NOMO-1 treated with DMSO at 0.1 percent for 48 hours (cell line): ENCODE measurements at regions not wholly inside any gene's neighbourhood (a gene's known extent, or its start where the extent isn't known, plus 50 kb on each side); places are given as distances from the start of the nearest gene placed in this dataset.

Experiments
- DNase-seq: peaks from one replicate; lab custom pipeline; 2025; ENCODE audit not compliant: unreplicated experiment; lab: John Stamatoyannopoulos, UW

DNA sequence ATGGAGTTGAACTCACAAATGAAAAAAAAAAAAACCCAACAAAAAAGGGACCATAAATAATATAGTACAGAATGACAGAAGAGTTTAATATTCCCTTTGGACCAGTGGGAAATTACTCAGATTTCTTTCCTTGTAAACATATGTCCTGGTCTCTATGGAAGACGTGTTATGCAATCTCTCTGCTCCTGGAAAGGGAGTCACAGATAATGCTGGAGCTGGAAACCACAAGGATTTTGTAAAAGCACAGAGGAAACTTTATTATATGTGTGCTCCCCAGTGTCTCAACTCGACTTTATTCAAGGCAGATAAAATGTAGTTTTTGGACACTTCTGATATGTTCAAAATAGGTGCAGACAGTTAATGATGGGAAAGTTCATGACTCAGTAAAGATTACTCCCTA lies 88.1 kb upstream of the ZFP64 start:
- DNase-seq = no peak

DNA sequence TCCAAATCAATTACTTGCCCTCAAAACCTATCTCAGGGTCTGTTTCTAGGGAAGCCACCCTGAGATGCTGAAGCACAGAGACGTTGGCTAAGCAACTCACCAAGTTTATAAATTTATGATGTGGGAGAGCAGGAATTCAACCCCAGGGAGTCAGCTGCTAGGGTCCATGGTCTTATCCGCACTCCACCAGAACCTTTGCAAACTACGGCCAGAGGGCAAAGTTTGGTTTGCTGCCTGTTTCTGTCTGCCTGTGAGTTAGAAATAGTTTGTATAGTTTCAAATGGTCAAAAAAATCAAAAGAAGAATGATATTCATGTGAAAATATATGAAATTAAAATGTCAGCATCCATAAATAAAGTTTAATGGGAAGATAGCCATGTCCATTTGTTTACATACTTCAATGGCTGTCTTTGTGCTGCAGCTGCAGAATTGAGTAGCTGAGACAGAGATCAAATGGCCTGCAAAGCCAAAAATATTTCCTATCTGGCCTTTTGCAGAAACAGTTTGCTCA lies 83.7 kb upstream of the ZFP64 start:
- DNase-seq = no peak

DNA sequence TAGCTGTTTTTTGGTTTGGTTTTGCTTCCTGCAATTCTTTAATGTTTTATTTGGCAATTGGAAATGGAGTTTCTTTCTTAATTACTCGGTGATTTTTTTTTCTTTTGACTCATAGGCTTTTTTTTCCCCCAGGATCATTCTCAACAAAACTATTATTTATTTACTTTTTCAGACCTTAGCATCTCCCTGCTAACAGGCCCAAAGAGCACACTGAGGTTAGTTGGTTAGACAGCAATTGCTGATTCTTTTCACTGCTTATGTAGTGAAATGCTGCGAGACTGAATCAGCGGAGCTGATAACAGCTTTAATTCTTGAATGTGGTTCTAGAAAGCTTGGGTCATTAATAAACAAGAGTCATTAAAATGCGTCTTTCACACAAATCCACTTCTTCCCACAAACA lies 79.1 kb upstream of the ZFP64 start:
- DNase-seq = no peak

DNA sequence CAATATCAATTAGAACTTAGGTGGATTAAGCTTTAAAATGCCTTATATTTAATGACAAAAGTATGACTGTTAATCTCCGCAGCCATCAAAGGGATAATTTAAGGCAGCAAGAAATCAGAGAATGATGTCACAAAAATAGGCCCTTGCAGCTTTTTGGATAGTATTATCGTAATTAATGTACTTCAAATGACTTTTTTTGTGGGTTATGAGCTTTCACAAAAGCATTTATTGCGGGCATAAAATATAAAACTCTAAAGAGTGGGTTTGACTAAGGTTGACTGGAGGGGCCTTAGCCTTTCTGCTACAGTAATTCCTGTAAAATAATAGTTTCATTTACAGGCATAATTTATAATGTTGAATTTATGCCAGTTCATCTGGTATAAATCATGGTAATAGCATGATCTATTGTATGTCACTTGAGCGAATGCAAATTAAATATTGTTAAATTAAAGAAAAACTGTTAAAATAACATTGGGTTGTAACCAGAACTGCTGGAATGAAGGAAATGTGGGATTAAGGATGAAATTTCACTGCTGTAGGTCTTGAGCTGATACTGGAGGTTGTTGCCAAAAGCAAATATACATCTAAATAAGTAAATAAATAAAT lies 78.5 kb upstream of the ZFP64 start:
- no peak for DNase-seq

DNA sequence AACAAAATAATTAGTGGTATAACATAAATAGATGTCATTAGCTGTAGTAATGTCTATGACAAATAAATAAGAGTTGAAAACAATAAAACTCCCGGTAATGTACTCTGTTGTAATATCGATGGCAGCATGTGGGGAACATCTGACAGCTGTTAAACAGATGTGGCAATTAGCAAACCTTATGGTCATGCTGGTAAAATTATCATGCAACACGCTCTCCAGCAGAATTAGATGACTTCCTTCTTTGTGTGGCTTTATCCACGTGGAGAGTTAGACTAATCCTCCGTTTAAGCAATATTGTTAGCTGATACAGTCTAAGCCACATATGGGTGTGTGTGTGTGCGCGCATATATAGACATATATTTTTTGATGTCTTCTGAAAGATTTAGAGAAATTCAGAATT lies 77.7 kb upstream of the ZFP64 start:
- DNase-seq = peak; percentile 97

DNA sequence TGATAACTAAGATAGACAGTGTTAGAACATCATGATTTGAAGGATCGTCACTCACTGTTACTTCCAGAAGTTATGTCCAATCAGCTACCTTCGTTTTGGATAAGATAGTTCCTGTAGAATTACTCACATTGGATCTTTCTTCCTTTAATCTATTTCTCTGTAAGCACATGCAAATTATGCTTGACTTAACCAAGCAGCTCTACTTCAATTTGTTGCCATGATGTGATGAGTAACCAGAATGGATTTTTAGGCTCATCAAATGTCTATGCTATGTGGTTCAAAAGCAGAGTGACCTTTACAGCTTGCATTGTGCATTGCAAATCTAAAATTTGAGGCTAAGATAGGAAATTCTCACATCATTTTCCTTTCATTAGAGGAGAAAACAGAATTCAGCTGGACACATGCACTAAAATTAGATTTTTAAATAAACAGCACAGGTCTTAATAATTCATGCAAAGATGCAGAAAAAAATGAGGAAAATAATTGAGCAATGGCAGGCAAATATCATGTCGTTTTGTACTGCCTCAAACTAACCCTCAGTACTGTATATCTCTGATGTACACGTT lies 76.7 kb upstream of the ZFP64 start:
- DNase-seq = no peak

DNA sequence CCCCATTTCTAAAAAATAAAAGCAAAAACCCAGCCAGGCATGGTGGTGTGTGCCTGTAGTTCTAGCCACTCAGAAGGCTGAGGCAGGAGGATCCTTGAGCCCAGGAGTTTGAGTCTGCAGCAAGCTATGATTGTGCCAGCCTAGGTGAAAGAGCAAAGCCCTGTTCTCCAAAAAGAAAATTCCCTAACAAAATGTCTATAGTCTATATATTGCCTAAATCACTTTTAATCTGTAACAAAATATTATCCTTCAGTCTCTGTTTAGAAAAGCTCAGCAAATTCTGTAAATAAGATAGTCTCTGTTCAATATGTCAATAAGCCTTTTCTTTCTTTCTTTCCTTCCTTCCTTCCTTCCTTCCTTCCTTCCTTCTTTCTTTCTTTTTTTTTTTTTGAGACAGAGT lies 75.8 kb upstream of the ZFP64 start:
- DNase-seq = no peak

- no peak for DNase-seq
Measured at GRCh38 chr20:52263757-52264156, 72.2 kb upstream of the ZFP64 start.

- no peak for DNase-seq
Measured at GRCh38 chr20:52261792-52262191, 70.2 kb upstream of the ZFP64 start.

- no peak for DNase-seq
Measured at GRCh38 chr20:52259295-52259694, 67.7 kb upstream of the ZFP64 start.

DNA sequence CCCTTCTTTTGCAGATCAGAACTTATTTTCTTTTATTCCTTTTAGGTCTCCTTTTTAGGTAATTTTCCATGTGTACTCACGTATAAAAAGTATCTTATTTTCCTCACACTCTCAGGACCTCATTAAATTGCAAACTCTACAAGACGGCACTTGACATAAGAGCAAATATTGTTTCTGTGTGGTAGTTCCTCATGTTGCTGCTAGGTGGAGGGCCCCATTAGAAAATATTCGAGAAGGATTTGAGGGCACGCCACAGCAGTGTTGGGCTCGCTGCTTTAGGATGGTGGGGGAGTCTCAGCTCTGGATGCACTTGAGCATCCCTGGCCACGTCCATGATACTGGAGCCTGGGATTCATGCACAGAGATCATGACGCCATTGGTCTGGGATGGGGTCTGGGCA lies 64.9 kb upstream of the ZFP64 start:
- DNase-seq = no peak

DNA sequence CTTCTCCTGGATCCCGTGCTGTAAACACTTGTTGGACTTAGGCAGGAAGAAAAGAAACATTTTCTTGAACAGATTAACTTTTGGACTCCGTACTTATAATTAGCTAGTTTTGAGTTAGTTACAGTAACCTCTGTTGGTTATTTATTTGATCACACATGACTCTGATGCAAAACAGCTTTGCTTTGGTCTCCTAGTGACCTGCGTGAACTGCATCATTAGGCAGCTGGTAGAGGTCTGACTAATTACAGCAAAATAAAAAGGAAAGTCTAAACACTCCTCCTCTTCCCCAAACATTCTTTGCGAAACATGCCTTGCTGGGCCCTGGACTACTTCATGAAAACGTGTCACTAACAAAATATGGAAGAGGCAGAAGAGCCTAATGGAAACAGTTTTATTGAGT lies 61.1 kb upstream of the ZFP64 start:
- DNase-seq = no peak

GRCh38 chr20:52251827-52252226 lies 60.2 kb upstream of the ZFP64 start:
- no peak for DNase-seq

- peak; percentile 15 for DNase-seq
Measured at GRCh38 chr20:52251136-52251700, 59.6 kb upstream of the ZFP64 start.

GRCh38 chr20:52247548-52247947 lies 56.0 kb upstream of the ZFP64 start:
- no peak for DNase-seq

DNA sequence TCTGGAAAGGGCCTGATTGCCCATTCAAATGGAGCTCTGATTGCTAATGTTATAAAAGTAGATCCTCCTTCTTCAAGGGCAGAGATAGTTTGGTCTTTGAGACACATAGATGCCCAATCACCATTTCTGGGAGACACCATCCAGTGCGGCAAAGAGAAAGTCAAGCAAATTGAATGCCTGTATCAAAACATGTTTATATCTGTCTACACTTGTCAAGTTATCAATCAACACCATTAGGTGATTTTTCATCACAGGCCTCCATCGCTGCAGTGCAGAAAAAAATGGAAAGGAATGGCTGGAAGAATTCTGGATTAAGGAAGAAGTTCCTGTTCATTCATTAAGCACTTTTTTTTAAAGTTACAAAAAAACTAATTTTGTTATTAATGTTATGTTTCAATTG lies 54.8 kb upstream of the ZFP64 start:
- DNase-seq = no peak

DNA sequence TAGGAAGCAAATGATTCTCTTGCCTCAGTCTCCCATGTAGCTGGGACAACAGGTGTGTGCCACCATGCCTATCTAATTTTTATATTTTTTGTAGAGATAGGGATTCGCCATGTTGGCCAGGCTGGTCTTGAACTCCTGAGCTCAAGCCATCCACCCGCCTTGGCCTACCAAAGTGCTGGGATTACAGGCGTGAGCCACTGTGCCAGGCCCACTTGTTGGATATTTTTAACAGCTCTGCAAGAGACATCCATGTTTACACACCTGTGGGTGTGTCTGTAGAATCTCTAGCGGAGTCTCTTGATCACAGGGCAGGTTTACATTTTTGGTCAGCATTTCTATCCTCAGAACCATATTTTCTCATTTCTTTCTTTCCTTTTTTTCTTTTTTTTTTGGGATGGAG lies 53.1 kb upstream of the ZFP64 start:
- no peak for DNase-seq

GRCh38 chr20:52242237-52243230 lies 51.0 kb upstream of the ZFP64 start:
- peak; percentile 46 for DNase-seq
